ENCODE measurements at regions not wholly inside any gene's neighbourhood (a gene's known extent, or its start where the extent isn't known, plus 50 kb on each side); places are given as distances from the start of the nearest gene placed in this dataset.

DNA sequence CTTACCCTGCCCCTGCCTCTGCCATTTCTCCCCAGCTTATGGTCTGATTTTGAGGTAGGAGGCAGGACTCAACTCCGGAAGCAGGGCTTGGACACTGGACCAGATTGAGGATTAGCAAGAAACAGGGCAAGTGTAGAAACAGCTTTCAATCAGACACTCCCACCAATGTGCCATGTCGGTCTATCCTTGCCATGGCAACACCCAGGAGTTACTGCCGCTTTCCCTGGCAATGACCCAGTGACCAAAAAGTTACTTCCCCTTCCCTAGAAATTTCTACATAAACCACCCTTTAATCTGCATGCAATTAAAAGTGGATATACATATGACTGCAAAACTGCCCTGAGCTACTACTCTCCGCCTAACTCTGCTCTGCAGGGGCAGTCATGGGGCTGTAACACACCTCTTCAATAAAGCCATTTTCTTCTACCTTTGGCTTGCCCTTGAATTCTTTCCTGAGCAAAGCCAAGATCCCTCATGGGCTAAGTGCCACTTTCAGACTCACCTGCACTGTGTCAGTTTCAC lies 156.7 kb downstream of the LPIN1 start:
- TF ChIP-seq POLR2AphosphoS5 (IDR thresholded peaks at IDR 0.05) (no peak), CTCF (IDR thresholded peaks at IDR 0.05) (no peak)
